Activated CD8-positive, alpha-beta memory T cell treated with anti-CD3 and anti-CD28 coated beads for 36 hours (primary cell): ENCODE measurements at regions not wholly inside any gene's neighbourhood (a gene's known extent, or its start where the extent isn't known, plus 50 kb on each side); places are given as distances from the start of the nearest gene placed in this dataset.
"Not testable (repeated sequence)": the region's sequence is repeated elsewhere in the genome, so short reads cannot be mapped to it uniquely, and the experiment has no call there.

Experiments used
- CTCF ChIA-PET: fragments of 350-600 bp; sonication (Branson Sonifier 250); formaldehyde crosslinking; loops from one replicate; lab custom pipeline; 2021; ENCODE audit warnings: antibody characterized with exemption; lab: Charles Lee
- POLR2A ChIA-PET: fragments of 350-600 bp; sonication (Branson Sonifier 250); formaldehyde crosslinking; loops from one replicate; lab custom pipeline; 2021; ENCODE audit warnings: antibody characterized with exemption; lab: Charles Lee

DNA sequence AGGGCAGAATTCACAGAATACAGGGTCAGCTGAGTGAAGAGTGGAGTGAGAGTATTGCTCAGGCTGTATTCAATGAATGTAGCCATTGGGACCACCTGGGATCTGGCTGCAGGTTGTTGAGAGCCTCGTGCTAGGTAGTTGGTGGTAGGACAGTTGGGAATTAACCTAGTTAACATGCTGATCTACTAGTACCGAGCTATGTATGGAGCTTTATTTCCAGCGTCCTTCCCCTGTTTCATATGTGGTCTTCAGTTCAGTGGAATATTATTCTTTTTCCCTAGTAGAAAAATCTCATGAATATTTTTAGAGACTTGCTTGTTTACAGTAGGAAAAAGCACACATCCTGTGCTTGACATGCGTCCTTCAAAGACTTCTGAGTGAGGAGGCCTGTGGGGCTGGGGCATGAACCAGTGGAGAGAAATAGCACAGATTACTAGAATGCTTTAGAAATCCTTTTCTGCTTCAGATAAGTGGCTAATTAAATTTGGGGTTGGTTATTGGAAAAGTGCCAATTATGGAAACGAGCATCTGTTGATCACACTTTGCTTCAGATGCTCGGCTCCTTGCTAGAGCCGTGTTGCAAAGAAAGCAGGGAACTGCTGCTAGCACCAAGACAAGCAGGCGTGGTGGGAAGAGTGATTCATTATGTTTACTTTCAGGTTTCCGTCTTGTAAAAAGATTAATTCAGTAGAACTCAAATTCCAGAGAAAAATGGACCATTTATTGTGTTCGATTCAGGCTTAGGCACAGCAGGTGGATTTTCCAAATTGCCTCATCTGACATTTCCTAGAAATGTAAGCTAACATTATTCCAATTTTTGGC lies 53.6 kb downstream of the ARF6 start:
- ChIA-PET POLR2A (interaction anchor here (0.6 to 1.5 kb wide), 5 partner anchors 25 to 55 kb away, joined by 3 to 4 read pairs (median 3); no protein-coding TSS in a partner anchor), CTCF (interaction anchor here (1.0 to 1.4 kb wide), 2 partner anchors 12 to 57 kb away, joined by 3 to 5 read pairs; no protein-coding TSS in a partner anchor)

DNA sequence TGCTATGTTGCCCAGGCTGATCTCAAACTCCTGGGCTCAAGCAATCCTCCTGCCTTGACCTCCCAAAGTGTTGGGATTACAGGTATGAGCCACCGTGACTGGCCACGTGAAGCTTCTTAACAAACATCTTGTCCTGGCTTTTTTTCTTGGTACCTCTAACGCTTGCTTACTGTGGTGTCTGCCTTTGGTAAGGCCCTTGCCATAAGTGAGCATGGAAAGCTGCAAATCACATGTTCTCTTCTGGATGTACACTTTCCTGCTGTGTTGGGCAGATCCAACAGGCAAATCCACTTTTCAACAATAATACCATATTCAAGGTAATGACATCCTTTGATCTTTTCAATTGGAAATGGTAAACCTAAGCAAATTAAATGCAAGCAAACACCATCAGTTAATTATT lies 54.6 kb downstream of the ARF6 start:
- CTCF ChIA-PET: no interaction called here
- POLR2A ChIA-PET: no interaction called here

DNA sequence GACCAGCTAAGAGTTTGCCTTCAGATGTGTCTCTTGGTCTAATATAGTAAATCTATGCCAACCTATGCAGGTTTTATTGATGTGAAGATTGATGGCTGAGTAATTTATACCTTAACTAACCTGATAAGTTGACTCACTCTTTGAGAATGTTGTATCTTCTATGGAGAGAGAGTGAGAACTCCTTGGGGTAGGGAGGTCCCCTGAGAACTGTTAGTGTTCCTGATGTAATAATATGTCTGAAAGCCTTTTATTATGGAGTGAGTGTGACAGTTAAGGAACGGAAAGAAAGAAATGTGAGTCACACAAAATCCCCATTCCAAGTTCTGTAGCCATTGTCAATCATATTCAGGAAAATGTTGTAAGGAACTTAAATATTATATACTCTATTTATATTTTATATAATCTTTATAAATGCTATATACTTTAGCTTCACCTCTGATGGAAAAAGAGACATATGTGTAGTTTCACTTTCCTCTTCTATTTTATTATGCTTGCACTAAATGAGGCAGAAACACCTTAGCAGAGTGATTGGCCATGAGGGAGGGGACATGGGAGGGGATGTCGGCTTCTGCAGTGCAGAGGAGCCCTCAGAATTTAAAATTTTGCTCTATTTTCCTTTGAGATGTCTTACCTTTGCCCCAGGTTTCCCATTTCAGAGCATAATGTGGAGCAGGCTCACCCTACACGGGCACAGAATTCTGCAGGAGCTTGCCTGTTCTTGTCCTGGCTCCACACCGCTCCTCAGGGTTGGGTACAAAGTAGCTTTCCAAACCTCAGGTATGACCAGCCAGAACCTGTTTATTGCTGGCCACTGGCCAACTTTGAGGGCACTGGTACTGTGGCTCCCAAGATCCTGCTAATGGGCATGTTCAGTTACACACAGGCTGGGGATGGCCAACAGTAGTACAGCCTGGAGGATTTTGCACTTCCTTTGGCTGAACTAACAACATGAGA lies 57.7 kb downstream of the ARF6 start:
- POLR2A ChIA-PET: no interaction called here
- CTCF ChIA-PET: interaction anchor here (1.0 to 1.4 kb wide), 3 partner anchors 21 to 50 kb away, joined by 3 read pairs; no protein-coding TSS in a partner anchor

DNA sequence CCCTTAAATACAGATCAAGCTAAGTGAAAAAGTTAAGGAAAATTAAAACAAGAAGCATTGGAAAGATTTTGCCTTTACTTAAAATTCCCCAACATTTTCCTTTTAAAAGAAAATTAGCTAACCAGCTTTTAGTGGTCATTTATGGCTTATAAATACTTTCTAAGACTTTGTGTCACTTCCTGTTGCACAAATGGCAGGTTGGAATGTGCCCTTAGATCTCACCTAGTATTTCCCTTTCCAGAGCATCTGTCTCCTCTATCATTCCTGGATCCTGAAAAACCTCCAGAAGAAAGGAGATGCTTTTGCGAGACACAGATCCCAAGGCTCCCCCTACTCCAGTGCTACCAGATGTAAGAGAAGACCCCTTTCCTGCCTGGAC lies 58.3 kb downstream of the ARF6 start:
- ChIA-PET CTCF (interaction anchor here (1.4 kb wide), 1 partner anchor 20 kb away, joined by 3 read pairs; no protein-coding TSS in a partner anchor), POLR2A (no interaction called here)

DNA sequence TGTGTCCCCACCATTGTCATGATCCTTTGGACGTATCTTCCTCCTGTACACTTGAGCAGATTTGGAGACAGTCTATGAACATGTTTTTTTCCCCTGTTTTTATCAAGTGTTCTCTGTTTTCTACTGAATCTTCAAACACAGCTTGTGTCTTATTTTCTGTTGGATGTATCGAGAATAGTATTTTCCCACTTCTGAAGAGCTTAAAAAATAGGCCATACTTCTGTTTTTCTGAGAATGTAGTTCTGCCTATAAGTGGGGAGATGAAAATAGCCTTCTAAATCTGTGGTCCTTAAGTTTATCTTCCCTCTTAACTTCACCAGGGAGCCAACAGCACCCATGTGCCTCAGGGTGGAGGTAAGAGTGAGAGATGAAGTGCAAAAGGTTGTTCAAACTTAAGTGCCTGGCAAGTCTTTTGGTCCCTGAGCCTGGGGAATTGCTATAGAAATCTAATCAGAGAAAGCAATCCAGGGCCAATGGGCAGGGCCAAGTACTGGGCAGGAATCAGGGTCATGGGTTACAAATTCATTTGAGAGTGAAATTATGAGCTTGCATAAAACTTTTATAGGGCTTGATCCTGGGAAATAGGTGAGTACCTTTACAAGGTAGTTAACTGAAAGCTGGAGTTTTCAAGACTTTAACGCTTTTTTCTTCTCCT lies 58.9 kb downstream of the ARF6 start:
- ChIA-PET POLR2A (no interaction called here), CTCF (interaction anchor here (0.5 to 1.4 kb wide), 2 partner anchors 20 to 67 kb away, joined by 3 to 5 read pairs; no protein-coding TSS in a partner anchor)

DNA sequence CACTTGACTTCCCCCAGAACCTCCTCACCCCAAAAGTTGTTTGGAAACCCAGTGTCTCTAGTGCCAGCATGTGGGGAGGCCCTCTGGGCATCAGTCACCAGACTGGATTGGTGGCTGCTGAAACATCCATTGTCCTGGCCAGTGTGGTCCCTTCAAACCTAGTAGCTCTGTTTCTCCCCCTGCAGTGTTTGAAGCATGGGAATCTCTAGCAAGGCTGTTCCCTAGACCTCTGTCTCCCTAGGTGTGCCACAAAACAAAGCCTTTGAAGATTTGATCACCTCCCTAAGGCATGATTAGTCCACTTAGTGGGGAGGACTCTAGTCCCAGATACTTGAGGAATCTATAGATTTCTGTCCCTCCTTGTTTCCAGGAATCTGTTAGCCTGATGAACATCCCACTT lies 60.3 kb downstream of the ARF6 start:
- ChIA-PET POLR2A (interaction anchor here (0.6 to 1.0 kb wide), 2 partner anchors 233 to 265 kb away, joined by 3 read pairs; no protein-coding TSS in a partner anchor), CTCF (no interaction called here)

DNA sequence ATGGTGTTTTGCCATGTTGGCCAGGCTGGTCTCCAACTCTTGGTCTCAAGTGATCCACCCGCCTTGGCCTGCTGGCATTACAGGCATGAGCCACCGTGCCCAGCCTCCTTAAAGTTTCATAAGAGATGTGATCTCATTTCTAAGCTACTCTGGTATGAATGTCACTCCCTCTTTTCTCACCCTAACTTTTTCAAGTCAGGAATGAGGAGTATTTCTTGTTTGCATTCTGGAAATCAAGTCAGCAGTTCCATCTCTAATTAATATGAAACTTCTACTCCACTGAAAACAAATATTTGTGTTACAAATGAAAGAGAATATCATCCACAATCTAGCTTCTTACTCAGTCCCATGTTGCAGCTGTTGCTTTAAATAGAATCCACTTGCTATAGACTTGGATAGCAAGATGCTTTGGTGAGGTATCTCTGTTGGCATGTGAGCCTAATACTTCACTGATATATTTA lies 61.3 kb downstream of the ARF6 start:
- POLR2A ChIA-PET: interaction anchor here (1.0 kb wide), 1 partner anchor 266 kb away, joined by 3 read pairs; no protein-coding TSS in a partner anchor
- CTCF ChIA-PET: no interaction called here

DNA sequence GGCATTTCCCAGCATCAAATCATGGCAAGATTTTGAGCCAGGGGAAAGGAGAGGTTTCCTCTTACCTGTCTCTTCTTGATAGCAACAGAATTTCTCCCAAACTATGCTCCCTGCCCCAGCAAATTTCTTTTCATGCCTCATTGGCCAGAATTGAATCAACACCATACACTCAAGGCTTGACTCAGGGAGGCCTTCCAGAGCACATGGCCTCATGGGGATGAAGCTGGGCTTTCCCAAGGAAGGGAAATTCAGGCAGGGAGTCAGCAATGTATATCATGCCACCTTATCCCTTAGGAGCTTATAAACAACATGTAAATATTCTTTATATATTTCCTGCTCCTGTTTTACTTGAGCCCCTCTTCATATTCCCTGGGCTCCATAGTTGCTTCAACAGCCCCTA lies 62.1 kb downstream of the ARF6 start:
- ChIA-PET POLR2A (no interaction called here), CTCF (interaction anchor here (1.0 kb wide), 1 partner anchor 18 kb away, joined by 3 read pairs; no protein-coding TSS in a partner anchor)

DNA sequence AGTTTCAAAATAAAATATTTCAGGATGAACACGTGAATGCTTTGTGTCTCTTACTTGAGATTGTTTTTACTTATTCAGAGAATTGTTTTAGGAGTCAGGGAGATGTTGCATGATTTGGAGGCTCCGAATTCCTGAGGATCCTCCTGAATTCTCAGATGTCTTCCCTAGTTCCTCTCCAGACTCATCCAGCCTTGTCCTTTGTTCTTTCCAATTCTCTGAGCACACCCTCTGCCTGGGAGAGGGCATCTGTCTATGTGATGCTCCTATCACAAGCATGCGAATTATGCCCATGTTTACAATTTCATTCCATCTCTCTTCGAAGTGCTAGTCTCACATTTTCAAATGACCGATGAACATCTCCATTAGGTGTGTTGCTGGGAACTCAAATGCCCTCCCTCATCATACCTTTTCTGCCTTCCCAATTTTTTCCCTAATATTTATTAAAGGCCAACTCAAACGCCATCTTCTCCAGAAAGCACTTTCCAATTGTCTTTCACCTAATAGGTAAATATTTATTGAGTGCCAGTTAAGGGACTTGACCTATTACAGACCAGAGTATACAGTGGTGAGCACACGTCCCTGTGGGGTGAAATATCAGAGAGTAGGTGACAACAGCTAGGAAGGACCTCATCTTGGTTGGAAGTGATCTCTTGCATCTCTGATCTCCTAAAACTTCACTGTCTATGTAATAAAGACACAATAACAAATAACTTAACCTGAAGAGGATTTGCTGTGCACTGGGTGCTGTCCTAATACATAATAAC lies 64.4 kb downstream of the ARF6 start:
- POLR2A ChIA-PET: no interaction called here

DNA sequence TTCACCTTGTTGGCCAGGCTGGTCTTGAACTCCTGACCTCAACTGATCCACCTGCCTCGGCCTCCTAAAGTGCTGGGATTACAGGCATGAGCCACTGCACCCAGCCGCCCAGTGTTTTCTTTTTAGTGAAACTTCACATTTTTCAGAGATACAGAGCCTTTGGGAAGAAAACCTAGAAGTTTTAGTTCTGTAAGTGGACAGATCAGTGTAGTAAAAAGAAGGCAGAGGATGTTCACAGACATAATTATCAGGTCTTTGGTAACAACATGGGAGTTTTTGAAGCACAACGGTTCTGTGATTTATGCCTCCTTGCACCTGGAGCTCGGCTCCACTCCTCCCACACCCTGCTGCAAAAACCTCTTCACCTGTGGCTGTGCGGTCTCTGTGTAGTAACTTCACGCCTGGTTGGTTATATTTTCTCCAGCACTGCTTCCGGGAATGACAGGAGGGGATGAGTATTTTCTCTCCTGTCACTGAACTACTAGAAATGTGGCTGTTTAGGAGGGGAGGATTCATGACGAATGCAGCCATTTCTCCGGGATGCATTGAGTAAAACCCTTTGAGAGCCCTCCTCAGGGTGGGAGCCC lies 67.0 kb downstream of the ARF6 start:
- ChIA-PET POLR2A (no interaction called here), CTCF (no interaction called here)

More for the DNA sequence above, 64.4 kb downstream of the ARF6 start:
- CTCF ChIA-PET: interaction anchor here (1.1 kb wide), 1 partner anchor 12 kb away, joined by 3 read pairs; no protein-coding TSS in a partner anchor

DNA sequence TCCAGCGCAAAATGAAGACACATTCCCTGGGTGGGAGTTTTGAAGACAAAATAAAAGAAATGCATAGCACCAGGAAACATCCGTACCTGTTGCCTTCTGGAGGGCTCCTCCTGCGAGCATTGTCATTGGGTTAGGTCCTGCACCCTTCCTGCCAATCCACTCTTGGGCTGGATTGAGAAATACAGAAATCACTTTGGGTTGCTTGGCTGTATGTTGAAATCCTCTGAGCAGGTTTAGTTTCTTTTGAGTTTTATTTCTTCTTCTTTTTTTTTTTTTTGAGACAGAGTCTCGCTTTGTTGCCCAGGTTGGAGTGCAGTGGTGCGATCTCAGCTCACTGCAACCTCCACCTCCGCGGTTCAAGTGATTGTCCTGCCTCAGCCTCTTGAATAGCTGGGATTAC lies 67.6 kb downstream of the ARF6 start:
- ChIA-PET CTCF (no interaction called here), POLR2A (no interaction called here)

DNA sequence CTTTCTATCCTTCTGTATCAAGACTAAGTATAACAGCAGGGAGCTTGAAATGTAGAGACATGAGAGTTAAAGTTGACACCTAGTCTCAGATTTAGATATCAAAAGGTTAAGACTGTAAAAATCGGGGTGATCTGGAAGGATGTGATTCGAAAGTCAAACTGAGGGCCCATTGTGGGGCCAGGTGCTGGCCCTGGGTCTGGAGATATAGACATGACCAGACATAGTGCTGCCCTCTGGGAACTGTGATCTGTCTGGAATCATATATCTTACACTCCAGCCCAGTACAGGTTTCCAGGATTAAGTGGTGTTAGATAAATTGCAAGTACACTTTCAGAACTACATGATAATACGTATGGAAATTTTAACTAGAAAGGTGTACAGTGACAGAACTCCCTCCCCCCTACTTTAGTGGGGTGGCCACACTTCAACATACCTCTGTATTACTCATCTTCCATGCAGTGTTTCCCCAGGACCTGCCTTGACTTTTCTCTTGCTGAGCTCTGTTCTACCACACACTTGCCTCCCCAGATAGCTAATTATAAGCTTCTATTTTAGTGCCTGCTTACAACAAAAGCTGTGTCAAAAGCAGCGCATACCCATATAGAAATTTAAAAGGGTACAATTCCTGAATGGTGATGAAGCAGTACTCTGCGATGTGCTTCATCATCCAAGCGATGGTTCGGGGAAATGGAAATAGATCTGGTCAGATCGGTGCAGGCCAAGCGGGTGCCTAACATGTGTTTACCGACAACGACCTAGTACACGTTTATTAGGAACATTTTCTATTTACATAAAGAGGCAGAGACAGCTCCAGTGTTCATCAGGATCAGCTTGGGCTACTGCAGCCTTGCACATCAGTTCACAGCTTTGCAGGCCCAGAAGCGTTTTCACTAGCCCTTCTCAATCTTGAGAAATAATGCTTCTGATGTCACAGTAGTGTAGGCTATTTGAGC lies 68.7 kb downstream of the ARF6 start:
- ChIA-PET POLR2A (interaction anchor here (1.1 kb wide), 1 partner anchor 10 kb away, joined by 3 read pairs; no protein-coding TSS in a partner anchor), CTCF (no interaction called here)

DNA sequence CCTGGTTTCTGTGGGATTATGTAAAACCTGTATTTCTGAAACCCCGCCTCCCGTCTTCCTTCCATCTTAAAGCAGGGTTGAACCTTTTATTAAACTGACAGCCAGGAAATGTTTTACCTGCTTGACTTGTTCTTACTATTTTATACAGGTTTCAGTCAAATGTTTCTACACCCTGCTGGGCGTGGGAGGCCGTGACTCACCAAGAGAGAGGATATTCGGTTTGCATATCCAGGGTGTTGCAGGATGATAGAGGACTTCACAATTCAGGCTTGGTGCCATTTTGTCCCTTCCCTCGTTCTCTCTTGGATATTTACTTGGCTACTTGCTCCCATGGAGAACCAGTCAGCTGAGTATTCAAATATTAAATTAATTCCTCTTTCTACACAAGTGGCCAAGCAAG lies 69.7 kb downstream of the ARF6 start:
- ChIA-PET CTCF (no interaction called here), POLR2A (no interaction called here)

DNA sequence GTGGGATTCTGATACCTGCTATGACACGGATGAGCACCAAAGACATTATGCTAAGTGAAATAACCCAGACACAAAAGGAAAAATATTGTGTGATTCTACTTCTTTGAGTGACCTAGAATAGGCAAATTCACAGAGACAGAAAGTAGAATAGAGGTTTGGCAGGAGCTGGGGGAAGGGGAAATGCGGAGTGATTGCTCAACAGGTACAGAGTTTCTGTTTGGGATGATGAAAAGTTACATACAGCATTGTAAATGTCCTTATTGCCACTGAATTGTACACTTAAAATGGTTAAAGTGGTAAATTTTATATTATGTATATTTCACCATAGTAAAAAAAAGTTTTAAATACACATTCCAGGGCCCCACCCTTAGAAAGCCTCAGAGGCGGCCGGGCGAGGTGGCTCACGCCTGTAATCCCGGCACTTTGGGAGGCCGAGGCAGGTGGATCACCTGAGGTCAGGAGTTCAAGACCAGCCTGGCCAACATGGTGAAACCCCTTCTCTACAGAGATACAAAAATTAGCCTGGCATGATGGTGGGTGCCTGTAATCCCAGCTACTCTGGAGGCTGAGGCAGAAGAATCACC lies 72.3 kb downstream of the ARF6 start:
- POLR2A ChIA-PET, CTCF ChIA-PET: not testable (repeated sequence)

DNA sequence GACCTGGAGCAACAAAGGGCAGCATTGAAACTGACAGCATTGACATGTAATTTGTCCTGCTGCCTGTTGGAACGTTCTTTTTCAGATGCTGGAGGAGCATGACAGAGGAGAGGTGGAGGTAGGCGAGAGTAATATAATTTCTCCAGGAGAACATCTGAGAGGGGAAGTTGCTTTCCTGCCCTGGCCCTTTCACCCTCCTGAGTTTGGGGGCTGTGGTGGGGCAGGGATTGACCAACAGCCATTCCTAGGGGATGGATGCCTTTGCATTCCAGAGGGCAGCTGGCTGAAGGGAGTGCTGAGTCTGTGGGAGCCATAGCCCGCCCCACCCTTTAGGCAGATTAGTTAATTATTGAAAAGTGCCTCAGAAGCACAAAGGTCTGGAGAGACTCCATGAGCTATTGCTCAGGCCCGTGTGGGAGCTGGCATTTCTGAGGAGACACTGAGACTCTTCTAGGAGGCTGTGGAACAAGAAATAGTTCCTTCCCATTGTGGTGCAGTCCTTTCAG lies 73.5 kb downstream of the ARF6 start:
- POLR2A ChIA-PET: no interaction called here
- CTCF ChIA-PET: no interaction called here

DNA sequence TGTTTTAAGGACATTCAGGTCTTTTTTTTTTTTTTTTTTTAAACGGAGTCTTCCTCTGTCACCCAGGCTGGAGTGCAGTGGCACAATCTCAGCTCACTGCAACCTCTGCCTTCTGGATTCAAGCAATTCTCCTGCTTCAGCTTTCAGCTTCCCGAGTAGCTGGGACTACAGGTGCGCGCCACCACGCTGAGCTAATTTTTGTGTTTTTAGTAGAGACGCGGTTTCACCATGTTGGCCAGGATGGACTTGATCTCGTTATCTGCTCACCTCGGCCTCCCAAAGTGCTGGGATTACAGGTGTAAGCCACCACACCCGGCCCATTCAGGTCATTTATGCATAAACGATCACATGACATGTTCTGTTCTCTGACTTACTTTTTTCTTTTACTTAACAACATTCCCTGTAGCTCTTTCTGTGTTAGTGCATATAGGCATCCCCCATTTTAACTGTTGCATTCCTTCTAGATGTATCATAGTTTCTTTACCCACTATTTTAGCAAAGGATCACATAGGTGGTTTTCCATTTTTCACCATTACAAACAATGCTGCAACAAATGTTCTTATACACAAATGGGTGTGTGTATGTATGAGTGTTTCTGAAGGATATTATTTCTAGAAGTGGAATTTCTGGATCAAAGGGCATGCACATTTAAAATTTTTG lies 74.2 kb downstream of the ARF6 start:
- CTCF ChIA-PET: no interaction called here
- POLR2A ChIA-PET: no interaction called here
